ENCODE measurements at regions not wholly inside any gene's neighbourhood (a gene's known extent, or its start where the extent isn't known, plus 50 kb on each side); places are given as distances from the start of the nearest gene placed in this dataset.

GRCh38 chr1:172823534-172823933 is 164.6 kb downstream of the FASLG start:
- no peak for TF ChIP-seq POLR2A (IDR thresholded peaks at IDR 0.05)
- TF ChIP-seq CTCF (IDR thresholded peaks at IDR 0.05), result no peak
